Bronchial epithelial cell (primary cell): ENCODE measurements at regions not wholly inside any gene's neighbourhood (a gene's known extent, or its start where the extent isn't known, plus 50 kb on each side); places are given as distances from the start of the nearest gene placed in this dataset.

Experiments used
- DNase-seq: peaks from one replicate; pipeline ENCODE4 v3.0.0-alpha.2; 2010; ENCODE audit warnings: low read depth
- FAIRE-seq: peaks from 2 replicates; lab custom pipeline; 2011; peaks lifted over from hg19 to GRCh38; lab: Jason Lieb, UNC
- H3K27me3 ChIP-seq: 2 replicates; pipeline ENCODE4 v1.5.1; 2011; ENCODE audit warnings: low read length; ENCODE audit not compliant: control insufficient read depth, insufficient read depth
- H3K36me3 ChIP-seq: 2 replicates; pipeline ENCODE4 v1.5.1; 2011; ENCODE audit warnings: low read length; ENCODE audit not compliant: control insufficient read depth, insufficient read depth
- H3K4me3 ChIP-seq: 2 replicates; pipeline ENCODE4 v1.5.1; 2011; ENCODE audit warnings: mild to moderate bottlenecking, low read depth, low read length, control low read depth
- CTCF ChIP-seq: IDR thresholded peaks from 2 replicates; pipeline ENCODE4 v1.5.1; 2011; ENCODE audit warnings: mild to moderate bottlenecking, moderate library complexity, low read length, control low read depth, inconsistent platforms; ENCODE audit not compliant: insufficient read depth, severe bottlenecking

GRCh38 chr6:44062771-44063560 is 64.3 kb downstream of the MRPL14 start:
- no peak for DNase-seq
- H3K27me3 ChIP-seq, result no peaks in the 10 kb centered on the region
- no peak overlapping the region for H3K4me3 ChIP-seq
- peak; percentile 75 for TF ChIP-seq CTCF
- no peak for FAIRE-seq
- H3K36me3 ChIP-seq, result no peaks in the 10 kb centered on the region

DNA sequence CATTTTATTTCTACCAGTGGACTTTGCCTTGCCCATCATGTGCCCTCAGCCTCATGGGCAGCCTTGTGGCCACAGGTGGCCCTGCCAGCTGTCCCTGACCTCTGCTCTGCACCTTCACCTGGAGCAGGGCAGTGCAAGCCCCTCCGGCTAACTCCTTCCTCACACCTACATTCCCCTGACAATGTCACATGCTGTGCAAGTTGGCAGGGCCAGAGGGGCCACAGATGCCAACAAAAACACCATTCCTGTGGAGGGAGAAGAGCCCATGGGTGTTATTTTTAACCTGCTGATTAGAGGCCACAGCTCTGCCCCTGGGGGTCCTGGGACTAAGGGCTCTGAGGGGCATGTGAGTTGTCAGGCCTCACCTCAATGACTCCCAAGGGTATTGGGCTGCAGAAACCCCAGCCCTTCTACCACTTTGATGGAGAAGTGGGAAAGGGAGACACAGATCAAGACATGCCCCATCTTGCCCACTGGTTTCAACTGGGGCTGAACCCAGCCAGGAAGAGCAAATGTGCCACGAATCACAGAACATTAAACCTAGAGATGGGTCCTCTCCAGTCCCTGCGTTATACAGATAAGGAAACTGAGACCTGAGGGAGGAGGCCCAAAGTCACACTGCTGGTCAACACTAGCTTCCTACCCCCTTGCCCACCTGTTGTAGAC is 65.0 kb downstream of the MRPL14 start:
- Histone ChIP-seq H3K27me3 (no peaks in the 10 kb centered on the region), H3K4me3 (no peak overlapping the region), H3K36me3 (no peaks in the 10 kb centered on the region)
- DNase-seq (peak; percentile 82), FAIRE-seq (no peak)
- TF ChIP-seq CTCF, result no peak

- no peak for FAIRE-seq
Observed at GRCh38 chr6:44061375-44062104, 65.7 kb downstream of the MRPL14 start.

DNA sequence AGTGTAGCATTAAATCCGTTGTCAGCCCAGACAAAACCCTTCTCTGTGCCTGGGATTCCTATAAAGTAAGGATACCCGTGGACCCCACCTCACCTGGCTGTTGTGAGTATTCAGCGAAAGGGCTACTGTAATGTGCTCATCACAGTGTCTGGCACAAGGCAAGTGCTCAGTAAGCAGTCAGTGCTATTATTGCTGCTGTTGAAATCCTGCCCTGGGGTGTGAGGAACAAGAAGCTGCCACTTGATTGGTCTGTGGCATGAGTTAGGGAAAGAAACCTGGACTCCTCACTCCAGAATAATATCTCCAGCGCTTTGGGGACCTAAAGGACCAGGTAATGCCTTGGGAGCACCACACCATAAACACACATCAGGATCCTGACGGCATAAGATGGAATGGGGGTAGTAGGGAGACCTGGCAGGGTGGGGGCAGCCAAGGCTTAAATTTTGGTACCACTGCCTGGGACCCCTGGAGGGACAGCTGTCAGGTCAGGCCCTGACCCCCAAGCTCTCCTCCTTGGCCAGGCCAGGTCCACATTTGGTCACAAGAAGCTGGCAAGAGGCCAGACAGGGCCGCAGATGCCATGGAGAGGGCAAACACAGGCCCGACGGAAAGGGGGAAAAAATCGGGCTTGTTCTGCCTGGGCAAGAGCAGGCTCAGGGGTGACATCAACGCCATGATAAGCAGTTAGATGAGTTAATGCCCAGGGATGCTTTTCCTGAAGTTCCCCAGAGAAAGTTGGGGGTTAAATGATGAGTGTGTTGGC is 66.5 kb downstream of the MRPL14 start:
- no peaks in the 10 kb centered on the region for H3K27me3 ChIP-seq
- TF ChIP-seq CTCF, result no peak
- no peak overlapping the region for H3K4me3 ChIP-seq
- DNase-seq (no peak), FAIRE-seq (no peak)
- H3K36me3 ChIP-seq, result no peaks in the 10 kb centered on the region

More at GRCh38 chr6:44061375-44062104, 65.7 kb downstream of the MRPL14 start:
- no peaks in the 10 kb centered on the region for H3K27me3 ChIP-seq
- DNase-seq, result peak; percentile 79
- no peak for TF ChIP-seq CTCF
- H3K36me3 ChIP-seq, result no peaks in the 10 kb centered on the region
- H3K4me3 ChIP-seq, result no peak overlapping the region

DNA sequence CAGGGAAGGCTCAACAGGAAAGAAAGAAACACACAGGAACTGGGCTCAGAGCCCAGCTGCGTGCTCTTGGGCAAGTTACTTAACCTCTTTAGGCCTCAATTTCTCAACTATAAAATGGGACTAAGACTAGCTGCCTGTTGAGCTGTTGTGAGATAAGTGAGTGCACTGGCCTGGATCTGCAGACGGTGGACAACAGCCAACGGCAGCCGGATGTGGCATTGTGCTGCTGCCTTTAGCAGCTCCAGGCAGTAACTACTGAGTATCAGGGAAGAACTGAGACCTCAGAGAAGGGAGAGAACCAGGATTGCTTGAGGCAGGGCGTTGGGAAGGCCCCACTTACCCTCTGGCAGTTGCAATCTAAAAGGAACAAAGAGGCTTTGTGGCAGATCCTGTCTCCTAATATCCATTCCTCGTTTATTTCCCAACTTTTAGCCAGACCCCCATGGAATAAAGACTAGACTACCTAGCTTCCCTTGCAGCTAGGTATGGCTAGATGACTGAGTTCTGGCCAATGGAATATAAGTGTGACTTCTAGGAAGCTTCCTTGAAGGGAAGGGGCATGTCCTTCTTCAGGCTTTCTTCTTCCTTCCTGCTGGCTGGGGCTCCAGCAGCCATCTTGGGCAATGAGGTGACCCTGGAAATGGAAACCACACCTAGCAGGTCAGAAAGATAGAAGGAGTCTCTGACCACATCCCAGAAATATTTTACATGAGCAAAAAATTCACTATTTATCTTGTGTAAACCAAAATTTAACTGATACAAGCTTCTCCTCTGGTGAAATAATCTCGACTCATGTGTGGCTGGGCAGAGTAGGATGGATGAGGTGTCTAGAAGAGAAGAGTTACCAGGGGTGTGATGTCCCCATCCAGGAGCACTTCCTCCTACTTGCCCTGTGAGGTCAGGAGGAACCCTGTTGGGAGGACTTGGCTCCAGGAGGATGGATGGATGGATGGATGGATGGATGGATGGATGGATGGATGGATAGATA is 67.6 kb downstream of the MRPL14 start:
- no peak for FAIRE-seq
- peak; percentile 84 for DNase-seq
- Histone ChIP-seq H3K27me3 (no peaks in the 10 kb centered on the region), H3K36me3 (no peaks in the 10 kb centered on the region), H3K4me3 (no peak overlapping the region)
- no peak for TF ChIP-seq CTCF
